ENCODE measurements at regions not wholly inside any gene's neighbourhood (a gene's known extent, or its start where the extent isn't known, plus 50 kb on each side); places are given as distances from the start of the nearest gene placed in this dataset.

GRCh38 chr11:123373754-123374621 lies 56.1 kb upstream of the GRAMD1B start:
- H3K4me3 ChIP-seq (ENCODE audit: low read depth in 1 of 3, low read length in 3 of 3), result no peak overlapping the region
- peaks cover 0 to 10% (median 0%) of the 10 kb centered on the region in 4 donors for H3K27me3 ChIP-seq (ENCODE audit: control insufficient read depth in 4 of 4, insufficient read depth in 4 of 4, low read length in 3 of 4)
- WGBS, result 71% methylated on average over 4 of the region's 4 CpGs
- no peaks in the 10 kb centered on the region for H3K36me3 ChIP-seq (ENCODE audit: control insufficient read depth in 4 of 4, insufficient read depth in 3 of 4, low read depth in 1 of 4, low read length in 3 of 4)
- H3K9me3 ChIP-seq (ENCODE audit: control insufficient read depth in 4 of 4, low read length in 3 of 4), result no peaks in the 10 kb centered on the region
- no peak for DNase-seq (ENCODE audit: low spot score)
- TF ChIP-seq CTCF (IDR thresholded peaks at IDR 0.05; ENCODE audit: low read depth, low read length, missing input control) (no peak), ATF3 (IDR thresholded peaks at IDR 0.05) (no peak)
- no peak overlapping the region for H3K9ac ChIP-seq (ENCODE audit: low read depth in 1 of 2, low read length in 2 of 2)
- H3K27ac ChIP-seq (ENCODE audit: low read depth in 1 of 2, low read length in 2 of 2), result no peak overlapping the region
- H3K4me1 ChIP-seq (ENCODE audit: control insufficient read depth in 4 of 4, insufficient read depth in 4 of 4, low read length in 3 of 4), result no peaks in the 10 kb centered on the region

DNA sequence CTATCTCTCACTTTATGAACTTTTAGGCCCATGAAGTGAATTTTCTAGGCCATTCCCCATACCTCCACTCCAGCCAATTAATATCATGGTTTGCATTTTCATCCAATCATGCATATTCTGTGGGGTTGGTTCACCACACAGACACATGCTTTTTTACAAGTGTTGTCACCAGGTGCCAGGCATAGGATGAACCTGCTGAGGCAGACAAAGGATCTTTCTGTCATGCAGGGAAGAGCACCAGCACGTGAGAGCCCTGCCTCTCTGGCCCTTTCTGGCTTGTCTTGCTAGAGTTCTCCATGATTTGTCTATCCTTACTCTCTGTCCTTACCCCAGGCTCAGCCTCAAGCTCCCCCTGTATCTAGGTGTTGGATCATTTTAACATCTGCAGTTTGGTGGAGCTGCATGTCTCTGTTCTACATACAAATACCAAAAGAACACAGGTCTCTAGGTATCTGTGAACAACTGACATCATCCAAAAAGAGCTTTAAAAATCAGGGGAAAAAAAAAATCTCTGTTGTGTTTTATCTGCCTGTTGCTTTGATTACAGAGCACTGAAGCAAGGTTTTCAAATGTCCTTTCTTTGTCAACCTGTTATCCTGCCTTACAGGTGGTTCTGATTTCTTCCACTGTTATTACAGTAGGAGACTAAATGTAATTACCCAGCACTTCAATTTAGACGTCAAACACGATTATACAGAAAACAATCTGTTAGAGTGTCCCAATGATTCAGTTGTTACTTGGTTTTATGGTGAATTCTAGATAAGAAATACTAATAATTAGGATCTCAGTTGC lies 58.4 kb upstream of the GRAMD1B start:
- Histone ChIP-seq H3K36me3 (ENCODE audit: control insufficient read depth in 4 of 4, insufficient read depth in 3 of 4, low read depth in 1 of 4, low read length in 3 of 4) (no peaks in the 10 kb centered on the region), H3K9me3 (ENCODE audit: control insufficient read depth in 4 of 4, low read length in 3 of 4) (no peaks in the 10 kb centered on the region), H3K4me3 (ENCODE audit: low read depth in 1 of 3, low read length in 3 of 3) (no peak overlapping the region), H3K4me1 (ENCODE audit: control insufficient read depth in 4 of 4, insufficient read depth in 4 of 4, low read length in 3 of 4) (no peaks in the 10 kb centered on the region), H3K9ac (ENCODE audit: low read depth in 1 of 2, low read length in 2 of 2) (no peak overlapping the region), H3K27me3 (ENCODE audit: control insufficient read depth in 4 of 4, insufficient read depth in 4 of 4, low read length in 3 of 4) (peaks cover 0 to 8% (median 0%) of the 10 kb centered on the region in 4 donors), H3K27ac (ENCODE audit: low read depth in 1 of 2, low read length in 2 of 2) (no peak overlapping the region)
- WGBS, result 77% methylated on average over 3 of the region's 3 CpGs
- TF ChIP-seq HNF4G (IDR thresholded peaks at IDR 0.05), result no peak
- no peak for TF ChIP-seq RXRA (IDR thresholded peaks at IDR 0.05)
- TF ChIP-seq GABPA (IDR thresholded peaks at IDR 0.05 in 1 of 2, conservative IDR thresholded peaks at IDR 0.05 in 1 of 2), result no peak
- TF ChIP-seq CTCF (IDR thresholded peaks at IDR 0.05; ENCODE audit: low read depth, low read length, missing input control), result no peak
- no peak for TF ChIP-seq HNF4A (conservative IDR thresholded peaks at IDR 0.05)
- no peak for TF ChIP-seq JUND (IDR thresholded peaks at IDR 0.05)
- no peak for TF ChIP-seq EGR1 (IDR thresholded peaks at IDR 0.05; ENCODE audit: low read depth in 2 of 2)
- no peak for TF ChIP-seq YY1 (IDR thresholded peaks at IDR 0.05)
- TF ChIP-seq FOXA2 (IDR thresholded peaks at IDR 0.05), result no peak
- TF ChIP-seq NR2F2 (IDR thresholded peaks at IDR 0.05), result no peak
- no peak for TF ChIP-seq MAX (IDR thresholded peaks at IDR 0.05)
- TF ChIP-seq TAF1 (conservative IDR thresholded peaks at IDR 0.05), result no peak
- no peak for TF ChIP-seq FOXA1 (IDR thresholded peaks at IDR 0.05)
- TF ChIP-seq SP1 (IDR thresholded peaks at IDR 0.05), result no peak
- no peak for DNase-seq (ENCODE audit: low spot score)
